HG03159 (cell line): ENCODE measurements at regions not wholly inside any gene's neighbourhood (a gene's known extent, or its start where the extent isn't known, plus 50 kb on each side); places are given as distances from the start of the nearest gene placed in this dataset.

Experiments used
- ATAC-seq: cut with Tn5 transposase; IDR thresholded peaks from one replicate; pipeline ENCODE4 v1.9.1; 2021; ENCODE audit warnings: mild to moderate bottlenecking, moderate library complexity; ENCODE audit not compliant: unreplicated experiment

- no peak for ATAC-seq
These were observed 77.5 kb downstream of the FOXA2 start for GRCh38 chr20:22506827-22507226.

GRCh38 chr20:22504829-22505377, 79.5 kb downstream of the FOXA2 start:
- no peak for ATAC-seq

- no peak for ATAC-seq
These were observed 80.8 kb downstream of the FOXA2 start for GRCh38 chr20:22503577-22503976.

GRCh38 chr20:22502731-22503191, 81.6 kb downstream of the FOXA2 start:
- ATAC-seq, result no peak

GRCh38 chr20:22501566-22502344, 82.6 kb downstream of the FOXA2 start:
- no peak for ATAC-seq

- ATAC-seq, result no peak
These were observed 83.3 kb downstream of the FOXA2 start for GRCh38 chr20:22501034-22501433.

- no peak for ATAC-seq
These were observed 84.7 kb downstream of the FOXA2 start for GRCh38 chr20:22499515-22500166.

- no peak for ATAC-seq
These were observed 87.6 kb downstream of the FOXA2 start for GRCh38 chr20:22496817-22497216.

- no peak for ATAC-seq
These were observed 88.6 kb downstream of the FOXA2 start for GRCh38 chr20:22495789-22496188.

- no peak for ATAC-seq
These were observed 89.2 kb downstream of the FOXA2 start for GRCh38 chr20:22495172-22495571.

- ATAC-seq, result no peak
These were observed 91.9 kb downstream of the FOXA2 start for GRCh38 chr20:22492497-22492896.

GRCh38 chr20:22491194-22491505, 93.2 kb downstream of the FOXA2 start:
- no peak for ATAC-seq

- ATAC-seq, result no peak
These were observed 93.8 kb downstream of the FOXA2 start for GRCh38 chr20:22490287-22491193.

GRCh38 chr20:22489626-22490286, 94.6 kb downstream of the FOXA2 start:
- no peak for ATAC-seq

- no peak for ATAC-seq
These were observed 104.0 kb downstream of the FOXA2 start for GRCh38 chr20:22480336-22480735.

GRCh38 chr20:22475662-22476061, 108.7 kb downstream of the FOXA2 start:
- peak; percentile 84 for ATAC-seq

- no peak for ATAC-seq
These were observed 110.1 kb downstream of the FOXA2 start for GRCh38 chr20:22474224-22474623.

GRCh38 chr20:22473293-22473692, 111.1 kb downstream of the FOXA2 start:
- no peak for ATAC-seq

- ATAC-seq, result no peak
These were observed 111.8 kb downstream of the FOXA2 start for GRCh38 chr20:22472447-22473100.

GRCh38 chr20:22471156-22471836, 113.1 kb downstream of the FOXA2 start:
- no peak for ATAC-seq
